HS-27A (cell line): ENCODE measurements at regions not wholly inside any gene's neighbourhood (a gene's known extent, or its start where the extent isn't known, plus 50 kb on each side); places are given as distances from the start of the nearest gene placed in this dataset.
"Not testable (repeated sequence)": the region's sequence is repeated elsewhere in the genome, so short reads cannot be mapped to it uniquely, and the experiment has no call there.

ENCODE experiments used
- DNase-seq: peaks from one replicate; pipeline ENCODE4 v3.0.0-alpha.2; 2012; ENCODE audit warnings: low read depth, missing footprints

- no peak for DNase-seq
Measured at GRCh38 chr2:226122041-226122440, 677.6 kb downstream of the IRS1 start.

- no peak for DNase-seq
Measured at GRCh38 chr2:226121046-226121738, 678.4 kb downstream of the IRS1 start.

GRCh38 chr2:226118471-226119429, 680.9 kb downstream of the IRS1 start:
- DNase-seq: no peak

GRCh38 chr2:226117510-226118065, 682.0 kb downstream of the IRS1 start:
- DNase-seq: no peak

GRCh38 chr2:226116346-226116745, 683.3 kb downstream of the IRS1 start:
- DNase-seq: no peak

GRCh38 chr2:226115832-226116200, 683.8 kb downstream of the IRS1 start:
- DNase-seq: no peak

- DNase-seq: peak; percentile 77
Measured at GRCh38 chr2:226115102-226115831, 684.4 kb downstream of the IRS1 start.

- no peak for DNase-seq
Measured at GRCh38 chr2:226114436-226114835, 685.2 kb downstream of the IRS1 start.

GRCh38 chr2:226098861-226099745, 699.6 kb downstream of the NYAP2 start:
- DNase-seq: no peak

GRCh38 chr2:226095058-226095457, 695.5 kb downstream of the NYAP2 start:
- DNase-seq: no peak

GRCh38 chr2:226093364-226093763, 693.9 kb downstream of the NYAP2 start:
- no peak for DNase-seq

- no peak for DNase-seq
Measured at GRCh38 chr2:226088366-226088674, 688.8 kb downstream of the NYAP2 start.

GRCh38 chr2:226087505-226088365, 688.2 kb downstream of the NYAP2 start:
- DNase-seq: no peak

GRCh38 chr2:226087051-226087450, 687.5 kb downstream of the NYAP2 start:
- no peak for DNase-seq

- no peak for DNase-seq
Measured at GRCh38 chr2:226086190-226086589, 686.7 kb downstream of the NYAP2 start.

GRCh38 chr2:226085425-226085824, 685.9 kb downstream of the NYAP2 start:
- not testable (repeated sequence) for DNase-seq

- no peak for DNase-seq
Measured at GRCh38 chr2:226080334-226080733, 680.8 kb downstream of the NYAP2 start.

- peak; percentile 36 for DNase-seq
Measured at GRCh38 chr2:226079671-226080181, 680.2 kb downstream of the NYAP2 start.

- no peak for DNase-seq
Measured at GRCh38 chr2:226079196-226079595, 679.7 kb downstream of the NYAP2 start.

- DNase-seq: no peak
Measured at GRCh38 chr2:226078666-226079065, 679.2 kb downstream of the NYAP2 start.
